ENCODE measurements at regions not wholly inside any gene's neighbourhood (a gene's known extent, or its start where the extent isn't known, plus 50 kb on each side); places are given as distances from the start of the nearest gene placed in this dataset.

GRCh38 chr4:157459785-157460184 lies 239.3 kb downstream of the GRIA2 start:
- Histone ChIP-seq H3K36me3 (no peaks in the 10 kb centered on the region), H3K27me3 (no peaks in the 10 kb centered on the region), H3K27ac (no peak overlapping the region), H3K4me3 (no peak overlapping the region), H3K9me3 (no peaks in the 10 kb centered on the region), H3K4me1 (peaks cover 0 to 13% (median 6%) of the 10 kb centered on the region in 4 donors)
- WGBS, 2 donors = 18 to 45% methylated on average over 3 of the region's 3 CpGs
- intact Hi-C loops (cut with DNase I) = no loop called here
- TF ChIP-seq EP300 (IDR thresholded peaks at IDR 0.05) = no peak
- no peak for TF ChIP-seq POLR2AphosphoS5 (IDR thresholded peaks at IDR 0.05)
- DNase-seq = no peak

GRCh38 chr4:157447195-157447594 lies 226.7 kb downstream of the GRIA2 start:
- Histone ChIP-seq H3K4me3 (no peak overlapping the region), H3K9me3 (no peaks in the 10 kb centered on the region), H3K27ac (no peak overlapping the region), H3K27me3 (no peaks in the 10 kb centered on the region), H3K4me1 (no peaks in the 10 kb centered on the region), H3K36me3 (no peaks in the 10 kb centered on the region)
- intact Hi-C loops (cut with DNase I) = no loop called here
- WGBS, 2 donors = 42 to 67% methylated on average over 3 of the region's 3 CpGs
- DNase-seq = no peak
- no peak for TF ChIP-seq POLR2A (IDR thresholded peaks at IDR 0.05)
- no peak for TF ChIP-seq POLR2AphosphoS5 (IDR thresholded peaks at IDR 0.05)
- TF ChIP-seq EP300 (IDR thresholded peaks at IDR 0.05) = no peak
- TF ChIP-seq CTCF (IDR thresholded peaks at IDR 0.05) = no peak

- Histone ChIP-seq H3K36me3 (no peaks in the 10 kb centered on the region), H3K27ac (no peak overlapping the region), H3K9me3 (no peaks in the 10 kb centered on the region), H3K27me3 (no peaks in the 10 kb centered on the region), H3K4me1 (no peaks in the 10 kb centered on the region), H3K4me3 (no peak overlapping the region)
- intact Hi-C loops (cut with DNase I) = no loop called here
- TF ChIP-seq EP300 (IDR thresholded peaks at IDR 0.05) (no peak), POLR2A (IDR thresholded peaks at IDR 0.05) (no peak), CTCF (IDR thresholded peaks at IDR 0.05) (no peak), POLR2AphosphoS5 (IDR thresholded peaks at IDR 0.05) (no peak)
- DNase-seq = no peak
- WGBS, 2 donors = 94% methylated on average over 9 of the region's 9 CpGs
Observed at GRCh38 chr4:157444014-157444413, 223.5 kb downstream of the GRIA2 start.

GRCh38 chr4:157443537-157443936 lies 223.0 kb downstream of the GRIA2 start:
- WGBS, 2 donors = 86 to 91% methylated on average over 5 of the region's 5 CpGs
- no peaks in the 10 kb centered on the region for H3K27me3 ChIP-seq
- TF ChIP-seq EP300 (IDR thresholded peaks at IDR 0.05) (no peak), CTCF (IDR thresholded peaks at IDR 0.05) (no peak), POLR2AphosphoS5 (IDR thresholded peaks at IDR 0.05) (no peak)
- no peaks in the 10 kb centered on the region for H3K36me3 ChIP-seq
- H3K4me3 ChIP-seq = no peak overlapping the region
- no peak overlapping the region for H3K27ac ChIP-seq
- no peak for DNase-seq
- H3K4me1 ChIP-seq = no peaks in the 10 kb centered on the region
- no peaks in the 10 kb centered on the region for H3K9me3 ChIP-seq
- intact Hi-C loops (cut with DNase I) = no loop called here

- no peaks in the 10 kb centered on the region for H3K4me1 ChIP-seq
- H3K9me3 ChIP-seq = no peaks in the 10 kb centered on the region
- intact Hi-C loops (cut with DNase I) = no loop called here
- WGBS, 2 donors = 81 to 85% methylated on average over 4 of the region's 4 CpGs
- no peaks in the 10 kb centered on the region for H3K27me3 ChIP-seq
- TF ChIP-seq EP300 (IDR thresholded peaks at IDR 0.05) (no peak), CTCF (IDR thresholded peaks at IDR 0.05) (no peak), POLR2AphosphoS5 (IDR thresholded peaks at IDR 0.05) (no peak), POLR2A (IDR thresholded peaks at IDR 0.05) (no peak)
- no peak overlapping the region for H3K27ac ChIP-seq
- H3K36me3 ChIP-seq = no peaks in the 10 kb centered on the region
- H3K4me3 ChIP-seq = no peak overlapping the region
- DNase-seq = no peak
Observed at GRCh38 chr4:157425897-157426296, 205.4 kb downstream of the GRIA2 start.

All from sigmoid colon (tissue), 6 donors.